ENCODE measurements at regions not wholly inside any gene's neighbourhood (a gene's known extent, or its start where the extent isn't known, plus 50 kb on each side); places are given as distances from the start of the nearest gene placed in this dataset.
"Not testable (repeated sequence)": the region's sequence is repeated elsewhere in the genome, so short reads cannot be mapped to it uniquely, and the experiment has no call there.

DNA sequence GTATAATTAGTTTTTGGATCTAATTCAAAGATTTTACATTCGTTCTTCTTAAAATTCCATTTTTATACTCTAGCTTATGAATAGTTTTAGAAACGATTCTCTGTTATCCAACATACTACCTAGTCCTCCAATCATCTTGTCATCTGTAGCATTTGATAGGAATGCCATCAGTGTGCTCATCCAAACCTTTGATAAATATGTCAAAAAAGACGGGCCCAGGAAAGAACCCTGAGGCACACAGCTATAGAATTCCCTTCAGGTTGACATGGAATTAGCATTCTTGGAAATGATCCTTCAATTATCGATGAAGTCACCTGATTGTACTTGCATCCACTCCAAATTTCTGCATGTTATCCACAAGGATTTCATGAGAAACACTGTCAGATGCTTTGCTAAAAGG lies 64.8 kb upstream of the EFNA5 start:
- DNase-seq, result no peak
- H3K9me2 ChIP-seq (ENCODE audit: insufficient read depth), result no peaks in the 10 kb centered on the region
- no peaks in the 10 kb centered on the region for H3K36me3 ChIP-seq (ENCODE audit: low read depth)
- no peak overlapping the region for H2AFZ ChIP-seq
- no peak for TF ChIP-seq EZH2 (IDR thresholded peaks at IDR 0.05; ENCODE audit: low read depth)
- TF ChIP-seq, protein P1, sequence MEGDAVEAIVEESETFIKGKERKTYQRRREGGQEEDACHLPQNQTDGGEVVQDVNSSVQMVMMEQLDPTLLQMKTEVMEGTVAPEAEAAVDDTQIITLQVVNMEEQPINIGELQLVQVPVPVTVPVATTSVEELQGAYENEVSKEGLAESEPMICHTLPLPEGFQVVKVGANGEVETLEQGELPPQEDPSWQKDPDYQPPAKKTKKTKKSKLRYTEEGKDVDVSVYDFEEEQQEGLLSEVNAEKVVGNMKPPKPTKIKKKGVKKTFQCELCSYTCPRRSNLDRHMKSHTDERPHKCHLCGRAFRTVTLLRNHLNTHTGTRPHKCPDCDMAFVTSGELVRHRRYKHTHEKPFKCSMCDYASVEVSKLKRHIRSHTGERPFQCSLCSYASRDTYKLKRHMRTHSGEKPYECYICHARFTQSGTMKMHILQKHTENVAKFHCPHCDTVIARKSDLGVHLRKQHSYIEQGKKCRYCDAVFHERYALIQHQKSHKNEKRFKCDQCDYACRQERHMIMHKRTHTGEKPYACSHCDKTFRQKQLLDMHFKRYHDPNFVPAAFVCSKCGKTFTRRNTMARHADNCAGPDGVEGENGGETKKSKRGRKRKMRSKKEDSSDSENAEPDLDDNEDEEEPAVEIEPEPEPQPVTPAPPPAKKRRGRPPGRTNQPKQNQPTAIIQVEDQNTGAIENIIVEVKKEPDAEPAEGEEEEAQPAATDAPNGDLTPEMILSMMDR (conservative IDR thresholded peaks at IDR 0.05), result no peak
- H3K9me3 ChIP-seq (ENCODE audit: insufficient read depth, low read depth), result 0 out of 2 replicates have a peak, but pooled peaks cover 4% of the 10 kb centered on the region
- H3K79me2 ChIP-seq (ENCODE audit: low read depth), result no peaks in the 10 kb centered on the region
- no peak overlapping the region for H3K27ac ChIP-seq
- no peak overlapping the region for H3K4me2 ChIP-seq
- ChIA-PET CTCF (no interaction called here), POLR2A (ENCODE audit: unreplicated experiment) (no interaction called here)
- H3K27me3 ChIP-seq (ENCODE audit: insufficient read depth, low read depth), result no peaks in the 10 kb centered on the region
- BruUV-seq (replicated peaks), result no TSS peak
- peaks cover 12% of the 10 kb centered on the region for H3K4me1 ChIP-seq (replicated peaks; ENCODE audit: insufficient read depth)
- no peak overlapping the region for H3K4me3 ChIP-seq
- no peaks in the 10 kb centered on the region for H4K20me1 ChIP-seq (ENCODE audit: insufficient read depth)
- H3F3A ChIP-seq (ENCODE audit: insufficient read depth, low read depth), result no peaks in the 10 kb centered on the region; the same call in 1 of the 2 replicates
- intact Hi-C loops (cut with micrococcal nuclease; ENCODE audit: unreplicated experiment), result no loop called here

GRCh38 chr5:107726896-107727295 lies 56.2 kb upstream of the EFNA5 start:
- no TSS peak for BruUV-seq (replicated peaks)
- ChIA-PET POLR2A (ENCODE audit: unreplicated experiment) (no interaction called here), CTCF (no interaction called here)
- intact Hi-C loops (cut with micrococcal nuclease; ENCODE audit: unreplicated experiment), result no loop called here
- Histone ChIP-seq H3K27ac (no peak overlapping the region), H3K36me3 (ENCODE audit: low read depth) (no peaks in the 10 kb centered on the region), H3K9me3 (ENCODE audit: insufficient read depth, low read depth) (no peaks in the 10 kb centered on the region), H3K4me2 (no peak overlapping the region), H3K4me3 (no peak overlapping the region), H3K9me2 (ENCODE audit: insufficient read depth) (peaks cover 5% of the 10 kb centered on the region; the same call in 1 of the 2 replicates), H3F3A (ENCODE audit: insufficient read depth, low read depth) (no peaks in the 10 kb centered on the region), H4K20me1 (ENCODE audit: insufficient read depth) (no peaks in the 10 kb centered on the region), H3K79me2 (ENCODE audit: low read depth) (no peaks in the 10 kb centered on the region), H2AFZ (no peak overlapping the region), H3K4me1 (replicated peaks; ENCODE audit: insufficient read depth) (no peaks in the 10 kb centered on the region), H3K27me3 (ENCODE audit: insufficient read depth, low read depth) (no peaks in the 10 kb centered on the region)
- DNase-seq, result no peak
- TF ChIP-seq EZH2 (IDR thresholded peaks at IDR 0.05; ENCODE audit: low read depth), result no peak
- TF ChIP-seq, protein P1 (conservative IDR thresholded peaks at IDR 0.05), result no peak

- TF ChIP-seq, protein P1 (conservative IDR thresholded peaks at IDR 0.05), result no peak
- no peak for TF ChIP-seq EZH2 (IDR thresholded peaks at IDR 0.05; ENCODE audit: low read depth)
- no peak for DNase-seq
- Histone ChIP-seq H3K4me3 (no peak overlapping the region), H3F3A (ENCODE audit: insufficient read depth, low read depth) (no peaks in the 10 kb centered on the region), H3K9me3 (ENCODE audit: insufficient read depth, low read depth) (no peaks in the 10 kb centered on the region), H3K9me2 (ENCODE audit: insufficient read depth) (peaks cover 5% of the 10 kb centered on the region; the same call in 1 of the 2 replicates), H3K27me3 (ENCODE audit: insufficient read depth, low read depth) (no peaks in the 10 kb centered on the region), H3K79me2 (ENCODE audit: low read depth) (no peaks in the 10 kb centered on the region), H3K4me1 (replicated peaks; ENCODE audit: insufficient read depth) (no peaks in the 10 kb centered on the region), H3K4me2 (no peak overlapping the region), H2AFZ (no peak overlapping the region), H3K27ac (no peak overlapping the region), H4K20me1 (ENCODE audit: insufficient read depth) (no peaks in the 10 kb centered on the region), H3K36me3 (ENCODE audit: low read depth) (no peaks in the 10 kb centered on the region)
- CTCF ChIA-PET, result no interaction called here
- POLR2A ChIA-PET (ENCODE audit: unreplicated experiment), result no interaction called here
- intact Hi-C loops (cut with micrococcal nuclease; ENCODE audit: unreplicated experiment), result no loop called here
- no TSS peak for BruUV-seq (replicated peaks)
These were observed 53.9 kb upstream of the EFNA5 start for GRCh38 chr5:107724642-107725041.

- H2AFZ ChIP-seq, H3K4me3 ChIP-seq: not testable (repeated sequence)
These were observed 50.5 kb upstream of the EFNA5 start for GRCh38 chr5:107721241-107721640.

More at GRCh38 chr5:107721241-107721640, 50.5 kb upstream of the EFNA5 start:
- H3K27ac ChIP-seq; H3K79me2 ChIP-seq (ENCODE audit: low read depth); CTCF ChIA-PET; DNase-seq; H3K4me1 ChIP-seq (replicated peaks; ENCODE audit: insufficient read depth); H3K9me2 ChIP-seq (ENCODE audit: insufficient read depth); H4K20me1 ChIP-seq (ENCODE audit: insufficient read depth); H3K27me3 ChIP-seq (ENCODE audit: insufficient read depth, low read depth); H3K9me3 ChIP-seq (ENCODE audit: insufficient read depth, low read depth); H3K4me2 ChIP-seq; H3F3A ChIP-seq (ENCODE audit: insufficient read depth, low read depth); BruUV-seq (replicated peaks); H3K36me3 ChIP-seq (ENCODE audit: low read depth); intact Hi-C loops (cut with micrococcal nuclease; ENCODE audit: unreplicated experiment); POLR2A ChIA-PET (ENCODE audit: unreplicated experiment): not testable (repeated sequence)

Data from PC-9 (cell line).